ENCODE measurements at regions not wholly inside any gene's neighbourhood (a gene's known extent, or its start where the extent isn't known, plus 50 kb on each side); places are given as distances from the start of the nearest gene placed in this dataset.

GRCh38 chrX:11053351-11053750 is 57.8 kb upstream of the HCCS start:
- H3K27me3 ChIP-seq (replicated peaks in 1 of 2; ENCODE audit: control insufficient read depth in 2 of 2, insufficient read depth in 2 of 2, low read length in 1 of 2): no peaks in the 10 kb centered on the region
- intact Hi-C loops (cut with micrococcal nuclease; ENCODE audit: unreplicated experiment) (no loop called here), in situ Hi-C loops (cut with MboI) (no loop called here)
- ATAC-seq: no peak
- POLR2A ChIA-PET: no interaction called here
- H3K4me3 ChIP-seq: no peak overlapping the region
- H3K4me1 ChIP-seq (ENCODE audit: control insufficient read depth, insufficient read depth, low read length): no peaks in the 10 kb centered on the region
- no peak for DNase-seq (ENCODE audit: low read depth, low spot score)
- SMC1A ChIA-PET (ENCODE audit: uncharacterized antibody, unreplicated experiment): interaction anchor here (1.3 kb wide), 1 partner anchor 42 kb away, joined by 5 read pairs; no protein-coding TSS in a partner anchor
- RAD21 ChIA-PET (ENCODE audit: unreplicated experiment): no interaction called here
- H2AFZ ChIP-seq (ENCODE audit: control insufficient read depth, low read depth, low read length): no peak overlapping the region
- no peak for FAIRE-seq
- H4K20me1 ChIP-seq (ENCODE audit: control insufficient read depth, insufficient read depth): no peaks in the 10 kb centered on the region
- H3K79me2 ChIP-seq (ENCODE audit: control insufficient read depth, insufficient read depth, low read length): no peaks in the 10 kb centered on the region
- no TSS peak for BruUV-seq (replicated peaks)
- CTCF ChIA-PET: interaction anchor here (0.6 kb wide), 1 partner anchor 172 kb away, joined by 3 read pairs; no protein-coding TSS in a partner anchor
- no peaks in the 10 kb centered on the region for H3K9me3 ChIP-seq (replicated peaks; ENCODE audit: control insufficient read depth, insufficient read depth, low read length)
- no peak overlapping the region for H3K9ac ChIP-seq (ENCODE audit: control insufficient read depth, insufficient read depth, low read length)
- no peak overlapping the region for H3K27ac ChIP-seq (ENCODE audit: control insufficient read depth, insufficient read depth)
- TF ChIP-seq RCOR1 (conservative IDR thresholded peaks at IDR 0.05; ENCODE audit: low read depth, low read length) (no peak), SPI1 (IDR thresholded peaks at IDR 0.05; ENCODE audit: borderline replicate concordance, insufficient read depth, low read depth, low read length) (no peak), BHLHE40 (IDR thresholded peaks at IDR 0.05; ENCODE audit: borderline replicate concordance in 1 of 2, low read depth in 2 of 2, low read length in 1 of 2) (no peak), KDM1A (IDR thresholded peaks at IDR 0.05; ENCODE audit: borderline replicate concordance) (no peak), SMARCA5 (IDR thresholded peaks at IDR 0.05) (no peak), IKZF2 (IDR thresholded peaks at IDR 0.05) (no peak), TCF7 (IDR thresholded peaks at IDR 0.05; ENCODE audit: borderline replicate concordance) (no peak), HDAC2 (IDR thresholded peaks at IDR 0.05) (no peak), YBX1 (IDR thresholded peaks at IDR 0.05) (no peak), CHD2 (IDR thresholded peaks at IDR 0.05; ENCODE audit: borderline replicate concordance, low read depth, low read length) (no peak), KAT2A (conservative IDR thresholded peaks at IDR 0.05; ENCODE audit: control insufficient read depth, low read depth, low read length) (no peak), ZNF207 (IDR thresholded peaks at IDR 0.05; ENCODE audit: borderline replicate concordance) (no peak)
- TF ChIP-seq, protein P1, sequence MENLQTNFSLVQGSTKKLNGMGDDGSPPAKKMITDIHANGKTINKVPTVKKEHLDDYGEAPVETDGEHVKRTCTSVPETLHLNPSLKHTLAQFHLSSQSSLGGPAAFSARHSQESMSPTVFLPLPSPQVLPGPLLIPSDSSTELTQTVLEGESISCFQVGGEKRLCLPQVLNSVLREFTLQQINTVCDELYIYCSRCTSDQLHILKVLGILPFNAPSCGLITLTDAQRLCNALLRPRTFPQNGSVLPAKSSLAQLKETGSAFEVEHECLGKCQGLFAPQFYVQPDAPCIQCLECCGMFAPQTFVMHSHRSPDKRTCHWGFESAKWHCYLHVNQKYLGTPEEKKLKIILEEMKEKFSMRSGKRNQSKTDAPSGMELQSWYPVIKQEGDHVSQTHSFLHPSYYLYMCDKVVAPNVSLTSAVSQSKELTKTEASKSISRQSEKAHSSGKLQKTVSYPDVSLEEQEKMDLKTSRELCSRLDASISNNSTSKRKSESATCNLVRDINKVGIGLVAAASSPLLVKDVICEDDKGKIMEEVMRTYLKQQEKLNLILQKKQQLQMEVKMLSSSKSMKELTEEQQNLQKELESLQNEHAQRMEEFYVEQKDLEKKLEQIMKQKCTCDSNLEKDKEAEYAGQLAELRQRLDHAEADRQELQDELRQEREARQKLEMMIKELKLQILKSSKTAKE (IDR thresholded peaks at IDR 0.05; ENCODE audit: low read depth, poor library complexity, severe bottlenecking): no peak
- no peaks in the 10 kb centered on the region for H3K36me3 ChIP-seq (ENCODE audit: control insufficient read depth in 2 of 2, insufficient read depth in 2 of 2, low read length in 1 of 2)
- H3K4me2 ChIP-seq (ENCODE audit: control insufficient read depth, insufficient read depth): no peak overlapping the region
